Heart left ventricle (tissue), 13 donors: ENCODE measurements at regions not wholly inside any gene's neighbourhood (a gene's known extent, or its start where the extent isn't known, plus 50 kb on each side); places are given as distances from the start of the nearest gene placed in this dataset.
"Not testable (repeated sequence)": the region's sequence is repeated elsewhere in the genome, so short reads cannot be mapped to it uniquely, and the experiment has no call there.

ENCODE experiments used
- CTCF ChIP-seq, 12 donors: fragments of 200-600 bp; sonication (generic) in 4 of 12; IDR thresholded peaks; one replicate each; pipeline versions ENCODE4 v1.5.0 to v1.8.0; 2018 to 2022; ENCODE audit warnings: antibody characterized with exemption in 12 of 12, mild to moderate bottlenecking in 5 of 12
- POLR2A ChIP-seq, 2 donors: fragments of 450-650 bp; IDR thresholded peaks; one replicate each; pipeline ENCODE4 v1.6.1; 2017; ENCODE audit warnings: antibody characterized with exemption in 2 of 2, mild to moderate bottlenecking in 2 of 2, moderate library complexity in 2 of 2
- donor health status: ischemic (EF 13 %, LVEDD 7.1; RV severe dilation, severe dysfunction).
- donor health status: DM: no; HTN: yes; CAD: no.
- donor health status: DM: no; HTN: no; CAD: no.
- donor health status: ischemic (EF 25% LVEDD 6.9; RV normal size, moderate dysfunction).
- donor health status: ischemic (EF 25% LVEDD 5.7; RV mildly dilated, moderate dysfunction).
- donor health status: ischemic (EF 35%, LVEDD 5.7; RV mildly dilated, moderate dysfunction).
- donor health status: nonischemic (EF 11% LVEDD 7.7; RV severe dilation, severe dysfunction).
- donor health status: DM: yes; HTN: yes; CAD: no.
- donor health status: PGD.
- donor health status: ischemic (EF 29% LVEDD 5.4; RV normal size, mild dysfunction).
- donor health status: nonischemic (EF 23%, LVEDD 6.1; RV moderate dilation, normal function).

- not testable (repeated sequence) for TF ChIP-seq CTCF, POLR2A (IDR thresholded peaks at IDR 0.05)
Measured at GRCh38 chr15:92806171-92806570, 94.0 kb upstream of the CHD2 start.
